SIG-M5 treated with dmso at 0.1 percent for 504 hours (cell line): ENCODE measurements at regions not wholly inside any gene's neighbourhood (a gene's known extent, or its start where the extent isn't known, plus 50 kb on each side); places are given as distances from the start of the nearest gene placed in this dataset.
A peak's percentile ranks its signal among the peaks of the same experiment; 100 is the strongest.

Source experiments
- DNase-seq: peaks from one replicate; lab custom pipeline; 2025; ENCODE audit not compliant: unreplicated experiment; lab: John Stamatoyannopoulos, UW

DNA sequence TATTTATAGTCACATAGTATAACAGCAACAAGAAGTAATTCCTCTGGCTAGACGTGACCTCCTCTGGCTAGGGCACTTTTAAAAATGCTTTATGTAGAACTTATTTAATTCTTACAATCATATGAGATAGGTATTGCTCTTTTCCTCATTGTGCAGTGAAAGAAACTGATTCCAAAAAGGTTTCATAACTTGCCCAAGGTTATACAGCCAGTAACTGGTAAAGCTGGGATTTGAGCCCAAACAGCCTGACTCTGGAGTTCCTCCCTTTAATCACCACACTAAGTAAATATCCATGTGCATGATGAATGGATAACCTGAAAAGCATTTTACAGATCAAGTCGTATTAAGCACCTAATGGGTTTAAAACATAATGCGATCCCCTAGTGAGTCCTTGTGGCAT lies 214.6 kb downstream of the PRL start:
- no peak for DNase-seq

DNA sequence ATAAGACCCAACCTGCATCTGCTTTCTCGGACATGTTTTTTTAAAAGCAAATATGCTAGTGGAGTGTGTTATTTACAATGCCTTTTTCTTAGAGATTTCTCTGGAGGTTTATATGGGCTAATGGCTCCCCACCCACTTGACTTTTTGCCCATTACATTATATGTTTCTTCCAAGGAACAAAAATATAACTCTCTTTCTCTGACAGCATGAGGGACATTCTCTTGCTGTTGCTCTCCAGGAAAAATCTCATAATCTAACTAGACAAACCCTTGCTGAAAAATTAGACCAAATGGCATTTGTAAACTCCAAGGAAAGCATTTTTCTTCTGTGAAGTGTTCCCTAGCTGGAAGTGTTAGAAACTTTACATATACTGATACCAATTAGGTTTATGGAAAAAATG lies 213.7 kb downstream of the PRL start:
- DNase-seq, result no peak

DNA sequence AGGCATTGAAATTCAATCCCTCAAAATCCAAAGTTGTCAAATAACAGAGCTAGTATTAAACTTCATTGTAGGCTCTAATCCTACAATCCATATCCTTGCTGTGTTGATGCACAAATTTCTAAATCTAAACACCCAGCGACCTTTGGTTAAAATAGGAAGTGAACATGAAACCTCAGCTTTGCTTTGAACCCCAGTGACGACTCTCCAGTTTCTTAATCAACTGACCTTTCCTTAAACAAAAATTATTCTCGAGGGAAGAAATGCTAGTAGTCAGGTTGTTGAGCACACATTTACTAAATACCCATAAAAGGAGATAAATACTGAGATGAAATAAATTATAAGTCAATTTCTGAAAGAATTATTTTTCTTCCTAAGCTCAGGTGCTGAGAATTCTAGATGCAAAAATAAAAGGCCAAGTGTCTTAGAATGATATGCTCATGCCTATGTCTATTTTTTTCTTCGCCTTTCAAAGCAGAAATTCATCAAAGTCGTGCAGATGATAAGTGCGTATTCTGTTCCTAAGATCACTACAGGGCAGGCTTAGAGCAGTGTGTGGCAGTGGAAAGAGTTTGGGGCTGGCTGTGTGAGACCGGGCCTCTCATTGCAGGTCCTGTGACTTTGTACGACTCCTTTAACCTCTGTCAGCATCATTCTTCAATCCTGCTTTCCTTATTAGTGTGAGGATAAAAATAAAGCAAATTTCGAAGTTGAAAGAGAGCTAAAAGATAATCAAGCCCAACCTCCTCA lies 208.7 kb downstream of the PRL start:
- DNase-seq, result no peak

DNA sequence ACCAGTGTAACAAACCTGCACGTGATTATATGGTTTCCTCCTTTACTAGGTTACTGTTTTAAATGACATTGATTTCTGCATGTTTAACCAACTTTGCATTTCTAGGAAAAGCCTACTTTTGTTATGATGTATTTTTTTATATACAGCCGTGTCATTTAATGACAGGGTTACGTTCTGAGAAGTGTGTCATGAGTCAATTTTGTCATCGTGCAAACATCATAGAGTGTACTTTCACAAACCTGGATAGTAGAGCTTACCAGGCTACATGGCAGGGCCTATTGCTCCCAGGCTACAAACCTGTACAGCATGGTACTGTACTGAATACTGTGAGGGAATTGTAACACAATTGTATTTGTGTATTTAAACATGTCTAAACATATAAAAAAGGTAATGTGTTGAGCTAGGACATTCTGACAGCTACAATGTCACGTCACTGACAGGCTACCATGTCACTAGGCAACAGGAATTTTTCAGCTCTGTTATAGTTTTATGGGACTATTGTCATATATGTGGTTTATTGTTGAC lies 205.3 kb downstream of the PRL start:
- no peak for DNase-seq

DNA sequence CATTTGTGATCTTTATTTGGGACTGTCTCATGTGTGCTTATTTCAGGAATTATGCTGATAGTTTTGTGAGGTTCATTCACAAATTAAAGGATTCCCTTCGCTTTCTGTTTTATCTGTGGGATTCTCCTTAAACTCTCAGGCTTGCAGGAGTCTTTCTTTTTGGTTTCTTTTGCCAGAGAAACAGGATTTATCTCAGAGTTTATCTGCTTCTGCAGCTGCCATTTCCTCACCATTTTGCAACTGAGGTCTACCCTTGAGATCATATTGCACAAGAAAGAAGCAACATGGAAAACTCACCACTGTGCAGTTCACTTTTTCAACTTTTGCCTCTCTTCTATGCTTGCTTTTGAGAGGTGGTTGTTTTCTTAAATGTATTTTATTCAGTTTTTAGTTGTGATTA lies 201.0 kb downstream of the PRL start:
- peak; percentile 43 for DNase-seq

DNA sequence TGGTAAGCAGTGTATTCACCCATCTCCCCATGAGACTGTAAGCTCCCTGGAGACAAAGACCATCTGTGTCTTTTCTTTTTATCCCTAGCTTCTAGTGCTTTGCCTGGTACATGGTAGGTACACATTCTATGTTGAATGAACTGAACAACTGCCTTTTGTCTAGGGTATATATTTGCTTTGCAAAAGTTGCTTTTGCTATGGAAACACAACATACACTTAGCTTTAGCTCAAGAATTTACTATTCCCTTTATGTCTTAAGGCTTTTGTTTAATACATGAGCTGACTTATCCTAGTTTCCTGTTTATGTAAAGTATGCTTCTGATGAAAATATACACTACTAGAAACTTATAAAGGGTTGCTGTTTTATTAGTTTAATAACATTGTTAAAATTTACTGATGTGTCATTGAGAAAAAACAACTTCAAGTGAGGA lies 198.2 kb downstream of the PRL start:
- no peak for DNase-seq

DNA sequence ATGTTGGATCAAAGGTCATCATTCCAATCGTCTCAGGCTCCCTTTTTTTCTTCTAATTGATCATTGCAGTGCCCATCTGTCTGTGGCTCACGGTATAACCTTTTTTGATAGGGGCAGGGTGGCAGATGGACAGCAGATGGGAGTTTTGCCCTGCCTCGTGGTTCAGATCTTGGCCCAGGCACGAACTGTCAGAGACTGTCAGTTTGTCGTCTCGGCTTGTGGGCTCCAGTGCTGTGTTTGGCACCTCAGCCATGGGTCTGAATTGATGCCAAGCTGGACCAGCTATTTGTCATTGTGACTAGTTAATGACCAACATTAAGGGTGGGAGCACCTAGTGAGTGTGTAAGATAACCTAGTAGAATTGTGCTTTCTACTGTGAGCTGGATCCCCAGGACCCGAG lies 197.6 kb downstream of the PRL start:
- DNase-seq, result no peak

DNA sequence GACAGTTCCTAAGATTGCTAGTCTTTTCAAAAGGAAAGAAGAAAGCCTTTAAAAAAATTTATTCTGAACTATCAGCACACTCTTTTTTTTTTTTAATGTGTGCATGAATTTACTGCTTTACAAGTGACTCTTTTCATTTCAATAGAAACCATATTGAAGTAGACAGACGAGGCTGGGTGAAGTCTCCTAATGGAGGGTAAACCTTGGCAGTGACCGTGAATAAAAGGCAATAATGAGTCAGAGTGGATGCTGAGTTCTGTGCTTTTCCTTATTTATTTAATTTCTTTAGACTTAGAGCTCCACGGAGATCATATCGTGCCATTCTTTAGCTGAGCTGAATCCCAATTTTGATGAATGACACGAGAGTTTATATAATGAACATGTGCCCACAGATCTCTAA lies 196.9 kb downstream of the PRL start:
- no peak for DNase-seq

DNA sequence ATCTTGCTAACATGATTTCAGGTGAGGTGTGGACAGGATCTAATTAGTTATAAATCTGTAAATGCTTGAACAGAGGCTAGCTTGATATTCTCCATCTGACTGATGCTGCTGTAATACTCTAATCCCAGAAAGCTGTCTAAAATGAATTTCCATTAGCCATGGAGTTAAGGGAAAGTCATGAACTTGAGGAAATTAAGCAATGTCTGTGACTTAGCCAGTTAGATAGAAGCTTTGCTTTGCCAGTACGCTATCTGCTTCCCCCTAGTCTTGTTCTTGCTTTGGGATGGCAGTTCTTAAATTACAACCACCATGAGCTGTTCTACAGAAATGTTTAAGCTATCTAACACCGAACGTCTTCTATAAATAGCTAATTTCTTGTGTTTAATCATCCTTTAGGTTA lies 195.7 kb downstream of the PRL start:
- DNase-seq, result no peak

DNA sequence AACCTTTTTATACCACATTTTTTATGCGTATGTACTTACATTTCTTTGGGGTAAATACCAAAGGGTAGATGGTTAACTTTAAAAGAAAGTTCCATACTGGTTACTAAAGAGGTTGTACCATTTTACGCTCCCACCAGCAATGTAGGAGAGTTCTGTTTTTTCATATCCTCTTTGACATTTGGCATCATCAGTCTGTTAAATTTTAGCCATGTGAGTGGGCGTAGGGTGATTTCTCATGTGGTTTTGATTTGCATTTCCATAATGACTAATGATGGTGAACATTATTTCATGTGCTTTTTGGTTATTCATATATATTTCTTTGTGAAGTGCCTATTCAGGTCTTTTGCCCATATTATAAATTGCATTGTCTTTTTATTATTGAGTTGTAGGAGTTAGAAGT lies 194.2 kb downstream of the PRL start:
- no peak for DNase-seq

DNA sequence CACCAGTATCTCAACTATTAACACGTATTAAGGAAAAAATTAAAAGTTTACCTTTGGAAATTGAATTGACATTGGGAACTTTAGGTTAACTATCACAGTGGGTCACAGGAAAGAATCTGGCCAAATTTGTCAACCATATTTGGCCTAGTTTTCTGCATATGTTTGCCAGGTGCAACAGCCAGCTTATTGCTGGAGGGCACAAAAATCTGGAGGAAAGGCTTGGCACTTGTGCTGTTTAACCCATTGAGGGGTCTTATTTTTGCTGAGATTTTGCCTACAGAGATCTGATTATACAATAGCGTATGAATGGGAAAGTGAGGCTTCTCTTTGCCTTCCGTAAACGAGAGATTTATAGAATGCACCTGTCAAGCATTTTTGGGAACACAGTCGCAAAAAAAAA lies 190.4 kb downstream of the PRL start:
- no peak for DNase-seq

DNA sequence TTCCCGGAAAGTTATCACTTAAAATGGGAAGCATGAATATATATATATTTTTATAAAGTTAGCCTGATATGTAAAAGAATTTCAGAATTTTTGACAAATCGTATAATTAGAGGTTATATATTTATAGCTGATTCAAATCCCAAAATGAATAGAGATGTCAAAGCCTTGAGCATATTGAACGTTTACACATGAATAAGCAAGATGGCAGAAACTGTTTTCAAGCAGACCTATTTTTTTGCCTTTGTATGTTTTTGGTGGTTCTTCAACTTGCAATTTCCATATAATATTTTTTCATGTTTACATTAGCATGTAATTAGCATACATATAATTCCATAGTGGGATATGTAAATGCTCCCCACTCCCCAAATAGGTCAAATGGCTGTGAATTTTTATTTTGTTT lies 189.9 kb downstream of the PRL start:
- no peak for DNase-seq

DNA sequence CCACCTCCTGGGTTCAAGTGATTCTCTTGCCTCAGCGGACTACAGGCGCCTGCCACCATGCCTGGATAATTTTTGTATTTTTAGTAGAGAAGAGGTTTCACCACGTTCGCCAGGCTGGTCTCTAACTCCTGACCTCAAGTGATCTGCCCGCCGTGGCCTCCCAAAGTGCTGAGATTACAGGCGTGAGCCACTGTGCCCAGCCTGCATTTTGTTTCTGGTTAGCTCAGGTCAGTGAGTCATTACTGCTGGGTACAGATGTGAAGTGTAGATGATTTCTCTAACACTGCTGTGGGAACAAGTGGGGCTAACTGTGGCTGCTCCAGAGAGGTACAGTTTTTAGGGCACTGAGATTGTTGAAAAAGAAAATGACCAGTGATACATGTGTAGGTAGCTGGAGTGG lies 188.6 kb downstream of the PRL start:
- DNase-seq, result no peak

DNA sequence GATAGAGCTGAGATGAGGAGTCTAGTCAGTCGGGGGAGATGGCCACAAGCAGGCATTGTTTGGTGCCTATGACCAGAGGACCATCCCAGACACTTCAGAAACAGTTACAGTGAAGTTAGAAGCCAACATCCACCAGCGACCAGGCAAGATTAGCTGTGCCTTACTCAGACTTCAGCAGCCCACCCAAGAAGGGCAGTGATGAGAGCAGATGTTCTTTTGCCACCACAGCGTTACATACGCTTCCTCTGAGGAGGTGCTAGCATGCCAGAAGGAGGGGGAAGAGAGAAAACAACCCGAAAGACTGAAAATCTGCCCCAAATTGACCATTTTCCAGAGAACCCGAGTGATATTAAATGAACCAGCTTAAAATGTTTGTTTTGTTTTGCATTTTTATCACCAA lies 186.8 kb downstream of the PRL start:
- no peak for DNase-seq

DNA sequence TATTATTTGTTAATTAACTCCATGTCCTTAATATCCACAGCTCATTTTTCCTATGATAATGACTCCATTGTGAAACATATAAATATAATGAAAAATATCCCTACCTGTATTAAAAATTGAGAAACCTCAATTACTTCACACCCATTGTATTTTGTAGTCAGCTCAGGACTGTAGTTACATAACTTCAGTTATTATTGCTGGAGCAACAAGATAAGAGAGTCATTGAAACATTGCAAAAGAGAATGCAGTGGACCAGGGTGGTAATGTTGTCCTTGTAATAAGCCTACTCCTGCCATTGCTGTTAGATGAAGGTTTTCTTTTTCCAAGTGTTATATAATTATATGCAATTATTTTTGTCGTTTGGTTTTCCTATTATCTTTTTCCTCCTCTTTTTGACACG lies 184.4 kb downstream of the PRL start:
- DNase-seq, result no peak

DNA sequence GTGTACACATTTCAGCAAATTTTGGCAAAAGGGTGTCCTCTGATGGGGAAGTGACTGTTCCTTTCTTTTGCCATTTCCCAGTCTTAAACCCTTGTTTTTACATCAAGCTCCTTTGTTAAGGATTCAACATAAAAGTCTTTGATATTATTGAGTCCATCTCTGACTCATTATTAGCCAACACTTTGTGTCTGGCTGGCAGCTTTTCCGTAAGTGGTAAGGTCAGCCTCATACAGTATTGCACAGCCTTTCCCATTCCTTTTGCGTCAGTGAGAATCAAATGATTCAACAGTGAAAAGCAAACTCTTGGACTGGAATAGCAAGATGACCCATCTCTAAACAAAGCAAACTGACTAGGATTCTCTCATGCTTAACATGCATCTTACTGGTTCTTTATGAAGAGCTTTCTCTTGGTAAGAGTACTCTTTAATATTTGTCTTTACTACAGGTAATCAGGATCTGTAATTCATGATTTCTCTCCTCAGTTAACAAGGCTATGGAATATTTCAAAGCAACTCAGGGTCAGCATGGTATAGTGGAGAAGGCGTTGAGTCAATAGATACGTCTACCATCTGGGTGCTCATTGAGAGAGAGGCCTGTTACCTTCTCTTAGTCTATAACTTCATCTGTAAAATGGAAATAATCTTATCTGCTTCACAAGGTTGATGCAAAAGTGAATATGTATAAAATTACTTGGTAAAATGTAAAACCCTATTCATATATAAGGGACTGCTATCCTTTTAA lies 183.6 kb downstream of the PRL start:
- peak; percentile 36 for DNase-seq

DNA sequence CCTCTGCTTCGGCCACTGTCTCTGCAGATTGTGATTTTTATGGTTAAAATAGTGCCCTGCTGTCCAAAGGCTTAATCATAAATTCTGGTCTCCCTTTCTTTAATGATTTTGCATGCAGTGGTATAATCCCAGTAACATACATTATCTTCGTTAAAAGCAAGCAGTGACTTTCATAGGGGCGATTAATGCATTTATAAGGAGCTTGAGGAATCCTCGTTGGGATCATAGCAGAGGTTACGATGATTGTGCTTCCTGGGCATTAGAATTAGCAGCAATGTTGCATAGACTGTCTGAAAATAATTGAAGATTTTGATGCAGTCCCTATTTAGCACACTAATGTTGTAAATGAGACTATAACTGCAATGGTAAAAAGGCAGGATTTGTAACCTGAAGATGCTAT lies 181.3 kb downstream of the PRL start:
- no peak for DNase-seq

DNA sequence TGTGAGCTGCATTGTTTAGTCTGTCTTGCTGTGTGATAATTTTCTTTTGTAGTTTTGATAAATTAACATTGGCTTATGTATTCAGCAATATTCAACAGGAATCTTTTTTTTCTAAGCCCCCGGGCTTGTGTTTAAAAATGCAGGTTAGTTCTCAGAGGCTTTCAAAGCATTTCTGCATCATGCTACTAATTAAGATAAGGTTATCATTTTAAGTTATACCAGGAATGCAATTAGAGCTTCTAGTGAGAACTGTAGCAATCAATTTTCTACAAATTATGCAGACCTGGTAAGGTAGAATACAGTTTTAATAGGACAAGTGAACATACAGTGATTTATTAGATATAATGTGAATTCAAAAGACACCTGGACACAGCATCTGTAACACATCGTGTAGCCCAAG lies 179.2 kb downstream of the PRL start:
- no peak for DNase-seq

DNA sequence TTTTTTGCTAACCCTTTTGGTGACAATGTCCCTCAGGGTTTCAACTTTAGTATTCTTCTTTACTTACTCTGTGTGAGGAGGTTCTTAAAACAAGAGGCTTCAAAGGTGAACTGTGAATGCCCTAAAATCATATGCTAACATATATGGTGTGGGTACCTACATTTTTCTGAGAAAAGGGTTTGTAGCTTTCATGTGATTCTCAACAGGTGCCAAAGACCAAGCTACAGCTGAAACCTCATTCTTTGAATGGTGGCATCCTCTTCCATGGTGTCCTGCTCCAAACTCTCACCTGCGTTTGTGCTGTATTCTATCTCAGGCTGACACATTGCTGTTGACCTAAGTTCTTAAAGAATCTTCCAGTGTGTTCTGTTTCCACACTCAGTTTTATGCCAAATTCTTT lies 177.3 kb downstream of the PRL start:
- no peak for DNase-seq

DNA sequence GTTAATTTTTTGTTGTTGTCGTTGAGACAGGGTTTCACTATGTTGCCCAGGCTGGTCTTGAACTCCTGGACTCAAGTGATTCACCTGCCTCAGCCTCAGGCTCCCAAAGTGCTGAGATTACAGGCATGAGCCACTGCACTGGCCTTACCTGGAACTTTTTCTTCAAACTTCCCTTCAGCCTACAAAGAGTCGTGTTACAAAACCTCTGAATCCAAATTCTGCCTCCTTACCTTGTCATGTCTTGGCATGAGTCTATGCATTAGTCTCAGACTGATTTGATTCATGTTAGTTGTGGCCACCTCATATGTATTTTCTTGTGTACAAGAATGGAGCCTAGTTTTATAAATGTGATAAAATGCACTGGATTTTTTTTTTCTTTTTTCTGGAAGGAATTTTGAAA lies 172.1 kb downstream of the PRL start:
- no peak for DNase-seq

DNA sequence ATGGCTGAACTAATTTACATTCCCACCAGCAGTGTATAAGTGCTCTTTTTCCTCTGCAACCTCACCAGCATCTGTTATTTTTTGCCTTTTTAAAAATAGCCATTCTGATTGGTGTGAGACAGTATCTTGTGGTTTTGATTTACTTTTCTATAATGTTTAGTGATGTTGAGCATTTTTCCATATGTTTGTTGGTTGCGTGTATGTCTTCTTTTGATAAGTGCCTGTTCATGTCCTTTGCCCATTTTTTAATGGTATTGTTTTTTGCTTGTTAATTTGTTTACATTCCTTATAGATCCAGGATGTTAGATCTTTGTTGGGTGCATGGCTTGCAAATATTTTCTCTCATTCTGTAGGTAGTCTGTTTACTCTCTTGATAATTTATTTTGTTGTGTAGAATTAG lies 169.9 kb downstream of the PRL start:
- no peak for DNase-seq

DNA sequence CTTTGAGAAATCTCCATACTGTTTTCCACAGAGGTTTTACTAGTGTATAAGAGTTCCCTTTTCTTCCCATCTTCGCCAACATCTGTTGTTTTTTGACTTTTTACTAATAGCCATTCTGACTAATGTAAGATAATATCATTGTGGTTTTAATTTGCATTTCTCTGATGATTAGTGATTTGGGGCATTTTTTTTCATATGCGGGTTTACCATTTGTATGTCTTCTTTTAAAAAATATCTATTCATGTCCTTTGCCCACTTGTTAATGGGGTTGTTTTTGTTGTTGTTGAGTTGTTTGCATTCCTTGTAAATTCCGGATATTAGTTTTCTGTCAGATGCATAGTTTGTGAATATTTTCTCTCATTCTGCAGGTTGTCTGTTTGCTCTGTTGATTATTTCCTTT lies 167.1 kb downstream of the PRL start:
- no peak for DNase-seq

DNA sequence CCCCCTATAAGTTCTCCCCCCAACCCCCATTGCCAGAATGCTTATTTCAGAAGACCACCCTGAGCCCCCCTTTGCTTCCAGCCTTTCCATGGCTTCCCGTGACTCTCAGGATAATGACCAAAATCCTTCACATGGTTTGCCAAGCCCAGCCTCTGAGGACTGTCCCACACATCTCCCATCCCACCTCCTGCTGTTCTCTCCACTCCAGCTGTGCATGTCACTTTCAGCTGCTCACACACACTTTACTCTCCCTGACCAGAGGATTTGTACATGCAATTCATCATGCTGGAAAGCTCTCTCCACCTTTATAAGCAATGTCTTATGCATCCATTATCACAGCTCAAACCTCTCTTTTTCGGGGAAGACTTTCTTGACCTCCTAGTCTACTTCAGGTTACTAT lies 164.2 kb downstream of the PRL start:
- DNase-seq, result no peak
